ENCODE measurements at regions not wholly inside any gene's neighbourhood (a gene's known extent, or its start where the extent isn't known, plus 50 kb on each side); places are given as distances from the start of the nearest gene placed in this dataset.

DNA sequence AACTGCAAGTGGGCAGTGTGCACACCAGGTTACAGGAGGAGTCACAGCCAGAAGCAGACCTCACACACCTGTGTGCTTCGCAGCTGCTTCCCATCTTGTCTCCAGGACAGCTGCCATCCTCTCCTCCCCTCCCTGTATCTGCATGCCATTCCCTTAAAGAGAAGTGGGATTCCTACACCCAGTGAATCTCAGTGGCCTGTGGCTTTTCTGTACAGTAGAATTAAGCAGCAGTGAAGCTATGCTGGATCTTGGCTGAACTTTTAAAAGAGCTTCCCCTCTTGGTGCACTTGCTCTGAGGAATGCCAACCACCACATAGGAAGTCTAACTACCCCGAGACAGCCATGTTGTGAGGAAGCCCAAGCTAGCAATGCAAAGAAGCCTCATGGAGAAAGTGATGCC is 236.5 kb upstream of the ZMIZ1 start:
- no peak for DNase-seq (ENCODE audit: low read depth)

GRCh38 chr10:78838141-78838657 is 230.6 kb upstream of the ZMIZ1 start:
- no peak for DNase-seq (ENCODE audit: low read depth)

GRCh38 chr10:78843495-78843894 is 225.3 kb upstream of the ZMIZ1 start:
- DNase-seq (ENCODE audit: low read depth), result no peak

GRCh38 chr10:78844960-78845607 is 223.7 kb upstream of the ZMIZ1 start:
- DNase-seq (ENCODE audit: low read depth), result no peak

DNA sequence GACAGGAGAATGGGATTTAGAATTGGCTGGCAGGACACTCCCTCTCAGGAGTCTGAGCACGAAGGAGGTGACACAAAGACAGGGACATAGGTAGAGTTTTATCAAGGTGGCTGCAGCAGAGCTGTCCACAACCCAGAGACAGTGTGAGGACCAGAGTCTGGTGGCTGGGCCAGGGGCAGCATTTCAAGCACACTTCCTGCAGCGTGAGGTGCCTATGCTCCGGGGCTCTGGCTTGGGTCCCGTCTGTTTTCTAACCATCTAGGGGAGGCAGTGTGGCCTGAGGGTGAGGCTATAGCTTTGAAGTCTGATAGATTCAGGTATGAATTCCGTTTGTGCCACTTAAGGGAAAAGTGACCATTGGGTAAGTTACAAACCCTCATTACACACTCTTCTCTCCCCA is 222.7 kb upstream of the ZMIZ1 start:
- DNase-seq (ENCODE audit: low read depth), result no peak

- DNase-seq (ENCODE audit: low read depth), result no peak
Observed at GRCh38 chr10:78846760-78847159, 222.0 kb upstream of the ZMIZ1 start.

DNA sequence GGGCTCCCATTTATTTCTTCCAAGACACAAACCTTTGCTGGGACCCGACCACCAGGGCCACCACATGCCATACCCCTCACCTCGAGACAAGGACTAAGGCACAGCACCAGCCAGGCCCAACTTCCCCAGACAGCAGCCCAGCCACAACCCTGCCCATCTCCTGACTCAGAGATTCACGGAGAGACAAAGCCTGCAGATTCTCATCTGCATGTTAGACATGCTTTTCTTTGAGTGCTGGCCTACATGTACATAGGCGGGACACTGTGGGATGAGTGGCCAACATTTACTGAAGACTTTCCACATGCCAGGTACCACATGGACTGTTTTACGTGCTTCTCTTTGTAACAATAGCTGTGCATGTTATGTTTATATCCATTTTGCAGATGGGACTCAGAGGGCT is 221.3 kb upstream of the ZMIZ1 start:
- DNase-seq (ENCODE audit: low read depth), result no peak

DNA sequence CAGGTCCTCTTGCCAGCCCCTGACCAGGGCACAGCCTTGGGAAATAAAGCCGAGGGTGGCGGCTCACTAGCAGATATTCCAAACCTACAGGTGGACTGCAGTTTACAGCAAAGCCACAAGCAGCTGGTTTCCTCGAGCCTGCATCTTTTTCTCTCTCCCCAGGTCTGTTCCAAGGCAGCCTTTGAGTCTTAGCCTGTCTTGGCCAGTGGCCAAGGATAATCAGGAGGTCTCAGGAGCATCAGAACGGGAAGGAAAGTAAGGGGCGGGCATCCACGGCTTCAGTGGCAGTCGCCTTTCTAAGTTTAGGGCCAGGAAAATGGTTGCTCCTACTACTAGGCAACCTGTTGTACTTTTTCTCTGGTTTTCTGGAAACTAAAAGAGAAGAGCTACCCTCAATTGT is 219.7 kb upstream of the ZMIZ1 start:
- no peak for DNase-seq (ENCODE audit: low read depth)

DNA sequence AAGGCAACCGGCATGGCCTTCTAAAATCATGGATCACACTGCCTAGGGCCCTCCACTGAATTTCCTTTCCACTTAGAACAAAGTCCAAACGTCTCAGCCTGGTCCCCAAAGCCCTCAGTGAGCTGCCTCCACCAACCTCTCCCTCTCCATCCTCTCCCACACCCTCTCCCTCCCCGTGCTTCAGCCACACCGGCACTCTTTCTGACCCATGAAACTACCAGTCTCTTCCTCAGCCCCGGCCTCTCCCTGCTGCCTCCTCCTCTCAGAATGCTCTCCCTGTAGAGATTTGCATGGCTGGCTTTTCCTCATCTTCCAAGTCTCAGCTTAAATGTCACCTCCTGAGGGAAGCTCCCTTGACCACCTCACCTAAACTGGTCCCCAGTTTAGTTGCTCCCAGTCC is 219.0 kb upstream of the ZMIZ1 start:
- no peak for DNase-seq (ENCODE audit: low read depth)

- DNase-seq (ENCODE audit: low read depth), result no peak
Observed at GRCh38 chr10:78850644-78851435, 217.9 kb upstream of the ZMIZ1 start.

DNA sequence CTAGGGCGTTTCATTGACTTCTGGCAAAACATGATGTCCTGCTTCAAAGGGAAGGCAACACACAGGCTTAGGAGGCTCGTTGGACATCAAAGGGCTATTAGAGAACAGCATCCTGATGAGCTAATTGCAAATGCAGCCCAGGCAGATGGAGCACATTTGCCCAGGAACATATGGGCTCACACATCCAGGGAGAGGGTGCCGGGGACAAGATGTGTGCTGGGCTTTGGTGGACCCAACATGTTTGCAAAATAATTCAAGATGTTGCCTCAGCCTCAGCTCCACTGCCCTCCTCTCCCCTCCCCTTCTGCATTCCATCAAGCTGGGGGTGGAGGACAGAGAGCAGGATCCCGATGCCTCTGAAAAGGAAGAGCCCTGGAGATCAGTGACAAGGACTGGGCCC is 217.1 kb upstream of the ZMIZ1 start:
- no peak for DNase-seq (ENCODE audit: low read depth)

- peak; percentile 28 for DNase-seq (ENCODE audit: low read depth)
Observed at GRCh38 chr10:78852466-78853240, 216.1 kb upstream of the ZMIZ1 start.

- DNase-seq (ENCODE audit: low read depth), result no peak
Observed at GRCh38 chr10:78853864-78854263, 214.9 kb upstream of the ZMIZ1 start.

DNA sequence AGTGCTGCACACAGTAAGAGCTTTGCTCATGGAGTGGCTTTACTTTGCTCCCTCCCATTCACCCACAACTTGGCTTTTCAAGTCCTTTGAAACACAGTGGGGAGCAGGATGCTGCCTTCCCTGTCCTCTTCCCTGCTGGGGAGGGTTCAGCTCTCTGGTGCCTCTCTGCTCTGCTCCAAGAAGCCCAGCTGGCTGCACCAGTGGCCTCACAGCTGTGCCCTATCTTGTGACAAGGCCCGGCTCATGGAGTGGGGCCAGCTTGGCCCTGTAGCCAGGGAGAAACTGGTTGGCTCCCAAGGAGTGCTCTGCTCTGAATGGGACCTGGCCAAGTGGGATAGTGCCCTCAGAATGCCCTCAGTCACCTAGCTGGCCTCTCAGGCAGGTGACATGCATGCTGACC is 212.3 kb upstream of the ZMIZ1 start:
- DNase-seq (ENCODE audit: low read depth), result no peak

- DNase-seq (ENCODE audit: low read depth), result no peak
Observed at GRCh38 chr10:78857193-78857592, 211.6 kb upstream of the ZMIZ1 start.

DNA sequence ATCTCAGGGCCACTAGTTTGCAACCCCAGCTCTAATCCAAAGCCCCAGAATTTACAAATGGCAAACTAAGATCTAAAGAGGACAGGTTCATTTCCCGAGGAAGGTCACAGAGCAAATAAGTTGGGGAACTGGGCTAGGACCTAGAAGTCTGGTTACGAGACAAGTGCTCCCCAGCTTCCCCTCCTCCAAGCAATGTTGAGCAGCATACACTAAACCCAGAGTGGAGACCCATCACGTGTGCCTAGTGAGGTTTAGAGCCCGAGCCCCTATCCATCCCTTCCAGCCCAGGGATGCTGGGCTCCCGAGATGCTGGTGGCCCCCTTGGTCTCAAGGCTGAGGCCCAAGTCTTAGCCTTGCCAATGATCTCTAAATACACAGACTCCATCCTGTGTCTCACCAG is 209.5 kb upstream of the ZMIZ1 start:
- no peak for DNase-seq (ENCODE audit: low read depth)

DNA sequence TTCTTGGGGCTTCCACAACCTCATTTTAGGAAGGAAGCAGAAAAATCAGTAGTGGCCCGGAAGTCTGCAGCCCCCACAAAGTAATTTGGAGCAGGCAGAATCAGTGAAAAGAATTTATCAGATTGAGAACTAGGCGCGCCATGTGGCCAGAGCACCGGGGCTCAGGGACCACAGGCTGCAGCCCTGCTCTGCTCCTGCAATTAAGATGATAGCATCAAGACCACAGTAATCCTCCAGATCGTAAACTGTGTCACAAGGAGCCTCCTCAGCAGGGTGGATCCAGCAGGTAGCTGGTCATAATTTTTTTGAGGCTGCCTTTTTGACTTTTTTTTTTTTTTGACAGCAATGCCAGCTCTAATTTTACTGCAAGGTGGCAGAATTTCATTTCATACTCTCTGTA is 209.0 kb upstream of the ZMIZ1 start:
- no peak for DNase-seq (ENCODE audit: low read depth)

DNA sequence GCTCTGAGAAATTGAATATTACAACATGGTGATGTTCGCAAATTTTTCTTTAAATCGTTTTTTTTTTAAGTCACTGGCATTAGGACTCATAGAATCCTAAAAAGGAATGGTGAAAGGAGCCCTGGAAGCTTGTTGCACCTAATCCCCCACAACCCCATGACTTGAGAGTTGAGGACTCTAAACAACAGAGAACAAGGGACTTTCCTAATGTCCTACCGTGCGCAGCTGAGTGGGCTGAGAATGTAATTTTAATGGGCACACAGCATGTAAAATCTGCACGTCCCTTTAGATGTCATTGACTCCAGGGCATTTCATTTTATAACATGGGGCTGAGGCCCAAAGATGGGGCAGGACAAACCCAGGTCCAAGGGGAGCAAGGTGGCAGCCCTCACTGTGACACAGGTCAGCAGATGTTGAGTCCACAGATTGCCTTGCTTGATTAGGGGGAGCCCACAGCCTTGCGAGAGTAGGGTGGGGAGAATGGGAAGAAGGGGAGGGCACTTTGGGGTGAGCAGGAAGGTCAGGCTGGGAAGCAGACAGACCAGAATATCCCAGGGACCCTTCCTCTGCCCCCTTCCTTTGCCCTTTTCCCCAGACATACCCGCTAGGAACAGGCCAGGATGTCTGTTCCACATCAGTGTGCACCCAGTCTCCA is 208.4 kb upstream of the ZMIZ1 start:
- DNase-seq (ENCODE audit: low read depth), result no peak

DNA sequence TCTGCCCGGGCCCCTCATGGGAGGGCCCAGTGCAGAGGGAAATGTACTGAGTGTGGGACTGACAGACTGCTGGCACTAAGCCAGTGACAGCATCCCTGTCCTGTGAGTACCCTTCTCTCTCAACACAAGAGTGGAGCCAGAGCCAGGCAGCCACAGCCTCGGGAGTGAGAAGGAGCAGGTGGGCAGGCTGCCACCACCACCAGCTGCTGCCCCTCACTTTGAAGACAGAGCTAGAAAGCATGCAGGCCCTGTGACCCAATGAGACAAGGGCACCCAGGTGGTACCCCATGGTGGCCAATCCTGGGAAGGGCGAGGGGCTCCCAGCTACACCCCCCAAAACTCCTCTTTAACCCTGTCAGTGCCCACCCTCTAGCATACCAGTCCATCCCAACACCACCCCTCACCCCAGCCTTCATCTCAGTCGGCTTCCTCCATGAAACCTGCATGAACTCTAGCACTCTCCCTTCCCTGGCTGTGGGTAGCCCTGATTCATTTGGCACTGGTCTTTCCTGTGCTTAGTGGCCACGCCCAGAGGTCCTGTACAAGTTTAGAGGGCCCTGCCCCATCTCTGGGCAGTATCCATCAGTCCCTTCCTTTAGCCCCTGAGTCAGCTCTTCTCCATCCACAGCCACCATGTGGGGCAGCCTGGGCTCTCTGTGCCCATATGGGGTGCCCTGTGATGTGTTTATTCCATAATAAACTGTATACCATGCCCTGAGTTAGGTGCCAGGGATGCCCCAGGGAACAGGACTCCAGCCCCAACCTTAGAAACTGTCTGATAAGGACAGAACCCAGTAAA is 207.0 kb upstream of the ZMIZ1 start:
- DNase-seq (ENCODE audit: low read depth), result peak; percentile 38

- peak; percentile 22 for DNase-seq (ENCODE audit: low read depth)
Observed at GRCh38 chr10:78862328-78862640, 206.5 kb upstream of the ZMIZ1 start.
